IMR-90 (cell line): ENCODE measurements at regions not wholly inside any gene's neighbourhood (a gene's known extent, or its start where the extent isn't known, plus 50 kb on each side); places are given as distances from the start of the nearest gene placed in this dataset.

Experiments
- MAFK ChIP-seq: IDR thresholded peaks from 2 replicates; pipeline ENCODE4 v1.6.1; 2012; ENCODE audit warnings: low read depth, low read length, improper control_type of control experiment
- POLR2A ChIP-seq: IDR thresholded peaks from 2 replicates; pipeline ENCODE4 v1.6.1; 2012; ENCODE audit warnings: mild to moderate bottlenecking, low read depth, low read length
- TF ChIP-seq, protein P1 (sequence below): conservative IDR thresholded peaks from 2 replicates; pipeline ENCODE4 v1.5.1; 2012; ENCODE audit warnings: mild to moderate bottlenecking, low read depth, low read length, improper control_type of control experiment

DNA sequence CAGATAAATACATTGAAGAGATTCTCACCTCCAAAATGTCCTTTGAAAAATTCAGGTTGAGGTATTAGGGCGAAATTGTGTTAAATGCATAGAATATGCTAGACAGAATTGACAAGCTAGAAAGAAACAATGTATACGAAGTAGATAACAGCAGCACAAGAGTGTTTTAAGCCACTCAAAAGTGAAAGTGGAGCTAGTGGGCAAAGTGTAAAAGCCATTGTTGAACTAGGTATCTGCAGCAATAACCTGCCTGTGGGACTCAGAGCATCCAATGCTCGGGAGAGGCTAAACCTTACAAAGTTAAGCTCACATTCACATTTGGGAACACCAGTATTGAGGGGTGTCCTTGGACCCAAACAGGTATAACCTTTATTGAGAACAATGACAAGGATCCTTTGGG, 180.6 kb upstream of the TMPO start:
- TF ChIP-seq MAFK (no peak), POLR2A (no peak)
- TF ChIP-seq, protein P1, sequence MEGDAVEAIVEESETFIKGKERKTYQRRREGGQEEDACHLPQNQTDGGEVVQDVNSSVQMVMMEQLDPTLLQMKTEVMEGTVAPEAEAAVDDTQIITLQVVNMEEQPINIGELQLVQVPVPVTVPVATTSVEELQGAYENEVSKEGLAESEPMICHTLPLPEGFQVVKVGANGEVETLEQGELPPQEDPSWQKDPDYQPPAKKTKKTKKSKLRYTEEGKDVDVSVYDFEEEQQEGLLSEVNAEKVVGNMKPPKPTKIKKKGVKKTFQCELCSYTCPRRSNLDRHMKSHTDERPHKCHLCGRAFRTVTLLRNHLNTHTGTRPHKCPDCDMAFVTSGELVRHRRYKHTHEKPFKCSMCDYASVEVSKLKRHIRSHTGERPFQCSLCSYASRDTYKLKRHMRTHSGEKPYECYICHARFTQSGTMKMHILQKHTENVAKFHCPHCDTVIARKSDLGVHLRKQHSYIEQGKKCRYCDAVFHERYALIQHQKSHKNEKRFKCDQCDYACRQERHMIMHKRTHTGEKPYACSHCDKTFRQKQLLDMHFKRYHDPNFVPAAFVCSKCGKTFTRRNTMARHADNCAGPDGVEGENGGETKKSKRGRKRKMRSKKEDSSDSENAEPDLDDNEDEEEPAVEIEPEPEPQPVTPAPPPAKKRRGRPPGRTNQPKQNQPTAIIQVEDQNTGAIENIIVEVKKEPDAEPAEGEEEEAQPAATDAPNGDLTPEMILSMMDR, result no peak
